Smooth muscle cell (in vitro differentiated cells): ENCODE measurements at regions not wholly inside any gene's neighbourhood (a gene's known extent, or its start where the extent isn't known, plus 50 kb on each side); places are given as distances from the start of the nearest gene placed in this dataset.

ENCODE experiments used
- DNase-seq: peaks from one replicate; lab custom pipeline; 2025; ENCODE audit not compliant: unreplicated experiment; lab: John Stamatoyannopoulos, UW
- H2AFZ ChIP-seq: fragments of 200-600 bp; sonication (generic); 2 replicates; pipeline ENCODE4 v1.6.0; 2016; ENCODE audit warnings: antibody characterized with exemption, low read depth, mild to moderate bottlenecking
- H3F3A ChIP-seq: fragments of 200-600 bp; sonication (generic); 2 replicates; pipeline ENCODE4 v1.6.0; 2017; ENCODE audit warnings: antibody characterized with exemption, low read depth
- H3K27ac ChIP-seq: fragments of 200-600 bp; sonication (generic); 2 replicates; pipeline ENCODE4 v1.5.1; 2016; ENCODE audit warnings: low read depth, mild to moderate bottlenecking
- H3K27me3 ChIP-seq: fragments of 200-600 bp; sonication (generic); 2 replicates; pipeline ENCODE4 v1.6.1; 2016; ENCODE audit warnings: low read depth, mild to moderate bottlenecking
- H3K36me3 ChIP-seq: fragments of 200-600 bp; sonication (generic); 2 replicates; pipeline ENCODE4 v1.5.1; 2016; ENCODE audit warnings: low read depth
- H3K4me1 ChIP-seq: fragments of 200-600 bp; sonication (generic); 2 replicates; pipeline ENCODE4 v1.5.1; 2016; ENCODE audit warnings: low read depth
- H3K4me2 ChIP-seq: fragments of 200-600 bp; sonication (generic); 2 replicates; pipeline ENCODE4 v1.6.0; 2016; ENCODE audit warnings: mild to moderate bottlenecking
- H3K4me3 ChIP-seq: fragments of 200-600 bp; sonication (generic); 2 replicates; pipeline ENCODE4 v1.5.1; 2016; ENCODE audit warnings: mild to moderate bottlenecking
- H3K79me2 ChIP-seq: fragments of 200-600 bp; sonication (generic); 2 replicates; pipeline ENCODE4 v1.6.0; 2016; ENCODE audit warnings: low read depth, mild to moderate bottlenecking
- H3K9ac ChIP-seq: fragments of 200-600 bp; sonication (generic); 2 replicates; pipeline ENCODE4 v1.6.0; 2016; ENCODE audit warnings: low read depth
- H3K9me3 ChIP-seq: fragments of 200-600 bp; sonication (generic); replicated peaks from 2 replicates; pipeline ENCODE4 v1.5.1; 2016; ENCODE audit warnings: low read depth
- H4K20me1 ChIP-seq: fragments of 200-600 bp; sonication (generic); 2 replicates; pipeline ENCODE4 v1.6.0; 2016; ENCODE audit warnings: low read depth
- WGBS: methylation state at CpG from one replicate; pipeline ENCODE4 v1.1.7; 2016; ENCODE audit warnings: low lambda C conversion rate; 5-methylcytosine and 5-hydroxymethylcytosine counted together
- TF ChIP-seq, protein P1 (sequence below): fragments of 200-600 bp; sonication (generic); IDR thresholded peaks from 2 replicates; pipeline ENCODE4 v1.5.1; 2017; ENCODE audit warnings: borderline replicate concordance, mild to moderate bottlenecking, antibody characterized with exemption; ENCODE audit not compliant: insufficient read depth, poor library complexity, severe bottlenecking

DNA sequence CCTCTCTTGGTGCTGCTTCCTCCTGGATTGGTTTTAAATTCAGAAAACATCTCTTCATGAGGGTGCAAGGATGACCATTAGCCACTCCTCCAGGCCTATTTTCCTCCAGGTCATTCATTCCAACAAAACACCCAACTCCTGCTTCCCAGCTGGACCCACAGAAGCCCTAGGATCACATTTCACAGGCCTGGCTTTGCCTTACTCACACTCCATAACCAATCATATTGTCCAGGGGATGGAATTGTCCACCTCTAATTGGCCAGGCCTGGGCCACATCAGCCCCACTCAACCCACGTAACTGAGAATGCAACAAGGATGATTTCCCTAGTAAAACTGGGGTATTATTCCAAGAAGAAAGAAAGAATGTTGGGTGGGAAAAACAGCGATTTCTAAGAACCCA lies 616.7 kb upstream of the SUCLG2 start:
- DNase-seq: no peak
- Histone ChIP-seq H3K9me3 (no peaks in the 10 kb centered on the region), H3F3A (no peaks in the 10 kb centered on the region), H3K9ac (no peak overlapping the region), H3K79me2 (no peaks in the 10 kb centered on the region), H3K27ac (no peak overlapping the region), H4K20me1 (no peaks in the 10 kb centered on the region), H3K4me2 (no peak overlapping the region), H3K27me3 (no peaks in the 10 kb centered on the region), H3K4me1 (no peaks in the 10 kb centered on the region), H3K36me3 (no peaks in the 10 kb centered on the region), H3K4me3 (no peak overlapping the region), H2AFZ (no peak overlapping the region)
- 84% methylated on average over 2 of the region's 2 CpGs for WGBS
- TF ChIP-seq, protein P1, sequence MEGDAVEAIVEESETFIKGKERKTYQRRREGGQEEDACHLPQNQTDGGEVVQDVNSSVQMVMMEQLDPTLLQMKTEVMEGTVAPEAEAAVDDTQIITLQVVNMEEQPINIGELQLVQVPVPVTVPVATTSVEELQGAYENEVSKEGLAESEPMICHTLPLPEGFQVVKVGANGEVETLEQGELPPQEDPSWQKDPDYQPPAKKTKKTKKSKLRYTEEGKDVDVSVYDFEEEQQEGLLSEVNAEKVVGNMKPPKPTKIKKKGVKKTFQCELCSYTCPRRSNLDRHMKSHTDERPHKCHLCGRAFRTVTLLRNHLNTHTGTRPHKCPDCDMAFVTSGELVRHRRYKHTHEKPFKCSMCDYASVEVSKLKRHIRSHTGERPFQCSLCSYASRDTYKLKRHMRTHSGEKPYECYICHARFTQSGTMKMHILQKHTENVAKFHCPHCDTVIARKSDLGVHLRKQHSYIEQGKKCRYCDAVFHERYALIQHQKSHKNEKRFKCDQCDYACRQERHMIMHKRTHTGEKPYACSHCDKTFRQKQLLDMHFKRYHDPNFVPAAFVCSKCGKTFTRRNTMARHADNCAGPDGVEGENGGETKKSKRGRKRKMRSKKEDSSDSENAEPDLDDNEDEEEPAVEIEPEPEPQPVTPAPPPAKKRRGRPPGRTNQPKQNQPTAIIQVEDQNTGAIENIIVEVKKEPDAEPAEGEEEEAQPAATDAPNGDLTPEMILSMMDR: no peak

DNA sequence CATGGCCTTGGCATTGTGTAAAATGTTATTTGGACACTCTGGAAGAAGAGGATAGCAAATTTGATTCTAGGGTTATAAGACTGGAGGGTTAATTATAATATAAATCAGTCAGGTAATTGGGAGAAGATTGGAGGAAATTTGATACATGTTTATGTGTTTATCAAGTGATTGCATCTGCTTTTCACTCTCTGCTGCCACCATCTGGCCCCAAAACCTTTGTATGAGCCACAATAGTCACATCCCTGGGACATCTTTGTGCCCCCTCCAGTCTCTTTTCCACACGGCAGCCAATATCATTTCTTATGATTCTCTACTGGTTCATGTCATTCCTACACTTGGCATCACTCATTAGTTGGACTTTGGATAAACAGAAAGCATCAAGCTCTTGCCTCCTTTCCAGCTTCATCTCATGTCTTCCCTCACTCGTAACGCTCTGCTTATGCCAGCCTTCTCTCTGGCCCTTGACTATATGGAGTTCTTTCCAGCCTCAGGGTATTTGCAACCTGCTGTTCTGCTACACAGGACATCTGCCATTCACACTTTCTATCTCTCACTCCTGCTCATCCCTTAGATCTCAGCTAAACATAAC lies 602.3 kb upstream of the SUCLG2 start:
- 81% methylated on average over 3 of the region's 3 CpGs for WGBS
- Histone ChIP-seq H3K79me2 (no peaks in the 10 kb centered on the region), H3F3A (no peaks in the 10 kb centered on the region)

DNA sequence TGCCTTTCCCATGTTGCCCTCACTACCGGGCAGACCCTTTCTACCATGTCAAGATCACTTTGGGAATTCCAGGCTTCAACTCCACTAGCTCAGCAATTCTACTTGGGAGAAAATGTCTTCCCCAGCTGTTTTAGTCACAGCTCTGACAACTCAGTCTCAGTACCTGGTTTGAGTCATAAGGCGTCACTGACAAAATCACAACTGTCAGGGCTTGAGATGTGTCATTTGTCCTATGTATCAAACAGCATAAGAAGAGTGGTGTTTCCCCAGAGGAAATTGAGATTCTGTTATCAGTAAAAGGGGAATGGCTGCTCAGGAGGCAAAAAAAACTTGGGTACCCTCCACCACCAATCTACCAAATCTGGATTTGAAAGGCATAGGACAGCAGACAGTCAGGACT lies 594.9 kb upstream of the SUCLG2 start:
- TF ChIP-seq, protein P1: no peak
- 91% methylated on average over 2 of the region's 2 CpGs for WGBS
- Histone ChIP-seq H3K4me3 (no peak overlapping the region), H3K79me2 (no peaks in the 10 kb centered on the region), H3K9ac (no peak overlapping the region), H3K36me3 (no peaks in the 10 kb centered on the region), H3K4me1 (no peaks in the 10 kb centered on the region), H3F3A (no peaks in the 10 kb centered on the region), H3K9me3 (no peaks in the 10 kb centered on the region), H2AFZ (no peak overlapping the region), H3K27me3 (peaks cover 9% of the 10 kb centered on the region), H4K20me1 (no peaks in the 10 kb centered on the region), H3K27ac (no peak overlapping the region), H3K4me2 (no peak overlapping the region)
- no peak for DNase-seq

More for the DNA sequence above, 602.3 kb upstream of the SUCLG2 start:
- Histone ChIP-seq H3K27me3 (no peaks in the 10 kb centered on the region), H3K9ac (no peak overlapping the region), H3K4me3 (no peak overlapping the region), H3K36me3 (no peaks in the 10 kb centered on the region), H2AFZ (no peak overlapping the region), H3K4me1 (no peaks in the 10 kb centered on the region), H3K4me2 (no peak overlapping the region), H4K20me1 (no peaks in the 10 kb centered on the region), H3K9me3 (no peaks in the 10 kb centered on the region), H3K27ac (no peak overlapping the region)
- TF ChIP-seq, protein P1: peak; percentile 36
- no peak for DNase-seq

DNA sequence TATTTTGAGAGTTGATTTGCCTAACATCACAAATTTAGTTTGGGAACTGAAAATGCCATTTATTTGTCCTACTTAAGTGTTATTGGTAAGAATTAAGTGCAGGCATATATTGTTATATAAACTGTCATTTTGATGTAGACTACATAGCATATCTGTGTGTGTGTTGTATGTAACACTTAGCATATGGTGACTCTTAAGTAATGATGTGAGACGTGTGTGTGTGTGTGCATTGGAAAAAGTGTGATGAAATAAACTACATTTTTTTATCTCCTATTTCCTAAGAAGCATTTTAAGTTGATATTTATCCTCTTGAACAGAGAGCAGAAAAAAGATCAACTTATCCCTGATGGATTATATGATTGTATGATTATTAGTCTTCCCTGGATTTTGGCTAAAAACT lies 588.2 kb upstream of the SUCLG2 start:
- H2AFZ ChIP-seq: no peak overlapping the region
- no peak overlapping the region for H3K27ac ChIP-seq
- no peaks in the 10 kb centered on the region for H3K9me3 ChIP-seq
- no peaks in the 10 kb centered on the region for H3K79me2 ChIP-seq
- no peak overlapping the region for H3K9ac ChIP-seq
- no peak for DNase-seq
- H4K20me1 ChIP-seq: no peaks in the 10 kb centered on the region
- H3K4me3 ChIP-seq: no peak overlapping the region
- TF ChIP-seq, protein P1: no peak
- H3K27me3 ChIP-seq: peaks cover 7% of the 10 kb centered on the region
- 89% methylated on average over 1 of the region's 1 CpG for WGBS
- H3K4me1 ChIP-seq: peaks cover 3% of the 10 kb centered on the region
- no peak overlapping the region for H3K4me2 ChIP-seq
- H3F3A ChIP-seq: no peaks in the 10 kb centered on the region
- no peaks in the 10 kb centered on the region for H3K36me3 ChIP-seq
